ENCODE measurements at regions not wholly inside any gene's neighbourhood (a gene's known extent, or its start where the extent isn't known, plus 50 kb on each side); places are given as distances from the start of the nearest gene placed in this dataset.

GRCh38 chr4:149902242-149902641 is 86.6 kb upstream of the IQCM start (continued):
- TF ChIP-seq GLMP (CRISPR knock-in tag; IDR thresholded peaks at IDR 0.05; ENCODE audit: borderline replicate concordance) (no peak), XBP1 (CRISPR knock-in tag; IDR thresholded peaks at IDR 0.05) (no peak), ZNF788 (CRISPR knock-in tag; IDR thresholded peaks at IDR 0.05; ENCODE audit: borderline replicate concordance) (no peak)

- no peak overlapping the region for H3K4me2 ChIP-seq (ENCODE audit: low read depth, low read length)
- CTCF ChIA-PET (ENCODE audit: low intra/inter-chr PET ratio, low total read pairs) = no interaction called here
- H3K79me2 ChIP-seq (ENCODE audit: insufficient read depth, low read length) = no peaks in the 10 kb centered on the region
- POLR2A ChIA-PET = no interaction called here
- H3K4me1 ChIP-seq (ENCODE audit: insufficient read depth, low read length) = no peaks in the 10 kb centered on the region
- intact Hi-C loops (cut with micrococcal nuclease; ENCODE audit: unreplicated experiment) = no loop called here
- no peak overlapping the region for H3K9ac ChIP-seq (ENCODE audit: insufficient read depth, low read depth, low read length)
- no peak overlapping the region for H3K4me3 ChIP-seq (replicated peaks in 1 of 3; ENCODE audit: insufficient read depth in 1 of 3, low read depth in 2 of 3, low read length in 3 of 3)
- no peak for FAIRE-seq
- H3K36me3 ChIP-seq (replicated peaks in 1 of 2; ENCODE audit: control insufficient read depth in 1 of 2, insufficient read depth in 2 of 2, low read length in 2 of 2) = no peaks in the 10 kb centered on the region
- H3K27me3 ChIP-seq (ENCODE audit: control insufficient read depth in 1 of 2, insufficient read depth in 2 of 2, low read length in 2 of 2) = no peaks in the 10 kb centered on the region
- no peak overlapping the region for H3K27ac ChIP-seq (ENCODE audit: extremely low read length, insufficient read depth, low read length)
- no peaks in the 10 kb centered on the region for H3K9me3 ChIP-seq (ENCODE audit: low read length)
- TF ChIP-seq POLR2AphosphoS2 (IDR thresholded peaks at IDR 0.05; ENCODE audit: low read depth, low read length) (no peak), HHEX (CRISPR knock-in tag; IDR thresholded peaks at IDR 0.05) (no peak), PITX1 (CRISPR knock-in tag; IDR thresholded peaks at IDR 0.05) (no peak), RFXAP (CRISPR knock-in tag; IDR thresholded peaks at IDR 0.05; ENCODE audit: borderline replicate concordance) (no peak), ZFP36 (IDR thresholded peaks at IDR 0.05; ENCODE audit: borderline replicate concordance, low read depth, low read length, partially characterized antibody) (no peak), ISL2 (CRISPR knock-in tag; IDR thresholded peaks at IDR 0.05) (no peak), KDM1A (CRISPR knock-in tag; IDR thresholded peaks at IDR 0.05) (no peak), ZNF775 (CRISPR knock-in tag; IDR thresholded peaks at IDR 0.05; ENCODE audit: borderline replicate concordance) (no peak), TAF1 (CRISPR knock-in tag; IDR thresholded peaks at IDR 0.05) (no peak), ZNF660 (CRISPR knock-in tag; IDR thresholded peaks at IDR 0.05; ENCODE audit: borderline replicate concordance, low read depth) (no peak), MIXL1 (CRISPR knock-in tag; IDR thresholded peaks at IDR 0.05) (no peak), MBNL3 (CRISPR knock-in tag; conservative IDR thresholded peaks at IDR 0.05) (no peak), DR1 (CRISPR knock-in tag; IDR thresholded peaks at IDR 0.05) (no peak), KDM5B (CRISPR knock-in tag; IDR thresholded peaks at IDR 0.05; ENCODE audit: borderline replicate concordance) (no peak)
- DNase-seq (ENCODE audit: low spot score) = no peak
- 13% methylated on average over 3 of the region's 3 CpGs for WGBS (ENCODE audit: low lambda C conversion rate)
- H2AFZ ChIP-seq (ENCODE audit: low read length) = peak overlapping the region; percentile 42
- no peak for ATAC-seq
- no TSS peak for BruUV-seq (replicated peaks)
- no peaks in the 10 kb centered on the region for H4K20me1 ChIP-seq (ENCODE audit: insufficient read depth, low read length)
- in situ Hi-C loops (cut with HindIII; ENCODE audit: extremely low pct_ligation_motif_present, low pct_unique_long_range_greater_than_20kb) = no loop called here
Measured at GRCh38 chr4:149910177-149910576, 94.5 kb upstream of the IQCM start.
